SIG-M5 treated with dmso at 0.1 percent for 504 hours (cell line): ENCODE measurements at regions not wholly inside any gene's neighbourhood (a gene's known extent, or its start where the extent isn't known, plus 50 kb on each side); places are given as distances from the start of the nearest gene placed in this dataset.
"Not testable (repeated sequence)": the region's sequence is repeated elsewhere in the genome, so short reads cannot be mapped to it uniquely, and the experiment has no call there.

Experiments
- DNase-seq: peaks from one replicate; lab custom pipeline; 2025; ENCODE audit not compliant: unreplicated experiment; lab: John Stamatoyannopoulos, UW

- DNase-seq, result not testable (repeated sequence)
Observed at GRCh38 chr9:42568942-42569556, 385.6 kb downstream of the SPATA31A6 start.

- DNase-seq, result not testable (repeated sequence)
Observed at GRCh38 chr9:42577851-42578250, 394.4 kb downstream of the SPATA31A6 start.
